ENCODE measurements at regions not wholly inside any gene's neighbourhood (a gene's known extent, or its start where the extent isn't known, plus 50 kb on each side); places are given as distances from the start of the nearest gene placed in this dataset.

DNA sequence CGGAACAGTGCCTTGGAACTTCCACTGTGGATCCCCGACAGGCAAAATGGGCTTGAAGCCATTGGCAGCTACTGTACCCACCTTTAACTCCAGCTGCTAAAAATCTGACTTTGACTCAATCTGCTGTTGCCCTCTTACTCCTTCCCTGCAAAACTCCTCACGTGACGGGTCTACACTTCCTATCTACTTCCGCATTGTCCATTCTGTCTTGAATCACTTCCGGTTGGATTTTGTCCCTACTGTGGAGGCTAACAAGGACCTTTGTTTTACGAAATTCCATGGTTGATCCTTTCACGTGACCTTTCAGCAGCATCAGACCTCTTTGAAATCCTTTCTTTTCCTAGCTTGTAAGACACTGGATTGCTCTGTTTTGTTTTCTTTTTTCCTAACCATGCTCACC is 268.4 kb downstream of the PRDM2 start:
- DNase-seq (ENCODE audit: low read depth in 2 of 2) = no peak

DNA sequence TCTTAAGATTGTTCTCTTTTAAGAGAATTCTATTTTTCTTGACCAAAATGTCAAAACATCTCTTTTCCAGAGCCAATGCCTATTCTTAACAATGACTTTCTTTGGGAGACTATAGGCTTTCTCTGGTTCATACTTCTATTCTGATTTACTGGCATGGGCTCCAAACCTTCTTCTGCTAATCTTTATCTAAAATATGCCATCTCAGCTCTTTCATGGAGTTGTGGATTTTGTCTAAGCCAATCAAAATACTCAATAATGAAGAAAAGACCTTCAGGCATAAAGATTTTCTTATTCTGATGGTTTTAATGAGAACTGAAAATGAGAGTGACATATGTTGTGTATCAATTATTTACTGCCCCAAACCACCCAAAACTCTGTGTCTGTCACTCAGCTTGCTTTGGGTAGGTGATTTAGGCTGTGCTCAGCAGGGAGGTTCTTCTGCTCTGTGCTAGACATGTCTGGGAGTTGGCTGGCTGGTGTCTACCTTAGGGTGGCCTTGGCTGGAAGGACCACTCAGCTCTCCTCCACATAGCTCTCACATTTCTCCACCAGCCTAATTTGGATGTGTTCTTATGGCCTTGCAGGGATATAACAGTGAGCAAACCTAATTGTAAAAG is 270.8 kb downstream of the PRDM2 start:
- no peak for DNase-seq (ENCODE audit: low read depth in 2 of 2)

DNA sequence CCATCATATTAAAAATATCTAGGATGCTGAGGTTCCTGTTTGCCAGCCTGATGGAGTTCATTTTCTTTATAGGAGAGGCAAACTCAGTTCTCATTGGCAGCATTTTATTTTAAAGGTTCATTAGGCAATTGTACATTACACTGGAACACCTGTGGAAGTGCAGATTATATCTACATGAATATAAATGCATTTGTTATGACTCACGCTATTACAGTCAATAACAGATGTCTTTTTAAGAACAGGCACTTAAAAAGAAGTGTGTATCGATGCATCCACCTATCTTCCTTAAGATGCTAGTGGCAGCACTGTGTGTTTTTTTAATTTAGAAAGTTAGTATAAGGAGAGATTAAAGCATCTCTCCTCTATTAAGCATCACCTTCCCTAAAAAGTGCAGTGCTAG is 276.5 kb downstream of the PRDM2 start:
- no peak for DNase-seq (ENCODE audit: low read depth in 2 of 2)

DNA sequence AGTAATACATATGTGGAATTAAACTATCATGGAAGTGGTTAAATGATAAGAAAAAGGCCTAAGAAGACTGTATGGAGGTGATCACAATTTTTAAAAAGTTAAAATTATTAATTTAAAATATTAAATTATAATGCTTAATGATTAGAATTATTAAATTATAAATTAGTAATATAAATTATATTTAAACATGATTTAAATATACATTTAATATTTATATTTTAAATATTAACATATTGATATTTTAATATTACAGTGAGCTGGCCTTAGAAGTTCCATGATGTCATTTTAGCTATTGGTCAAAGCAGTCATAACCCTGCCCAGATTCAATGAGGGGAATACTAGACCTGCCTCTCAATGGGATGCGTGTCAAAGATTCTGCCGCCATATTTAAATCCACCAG is 281.2 kb downstream of the PRDM2 start:
- no peak for DNase-seq (ENCODE audit: low read depth in 2 of 2)

DNA sequence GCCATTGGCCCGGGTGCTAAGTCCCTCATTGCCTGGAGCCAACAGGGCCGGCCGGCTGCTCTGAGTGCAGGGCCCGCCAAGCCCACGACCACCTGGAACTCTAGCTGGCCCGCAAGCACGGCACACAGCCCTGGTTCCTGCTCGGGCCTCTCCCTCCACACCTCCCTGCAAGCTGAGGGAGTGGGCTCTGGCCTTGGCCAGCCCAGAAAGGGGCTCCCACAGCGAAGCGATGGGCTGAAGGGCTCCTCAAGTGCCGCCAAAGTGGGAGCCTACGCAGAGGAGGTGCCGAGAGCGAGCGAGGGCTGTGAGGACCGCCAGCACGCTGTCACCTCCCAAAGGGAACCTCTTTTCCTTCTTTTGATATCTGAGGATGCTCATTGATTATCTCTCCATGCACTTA is 283.4 kb downstream of the PRDM2 start:
- DNase-seq (ENCODE audit: low read depth in 2 of 2) = no peak

DNA sequence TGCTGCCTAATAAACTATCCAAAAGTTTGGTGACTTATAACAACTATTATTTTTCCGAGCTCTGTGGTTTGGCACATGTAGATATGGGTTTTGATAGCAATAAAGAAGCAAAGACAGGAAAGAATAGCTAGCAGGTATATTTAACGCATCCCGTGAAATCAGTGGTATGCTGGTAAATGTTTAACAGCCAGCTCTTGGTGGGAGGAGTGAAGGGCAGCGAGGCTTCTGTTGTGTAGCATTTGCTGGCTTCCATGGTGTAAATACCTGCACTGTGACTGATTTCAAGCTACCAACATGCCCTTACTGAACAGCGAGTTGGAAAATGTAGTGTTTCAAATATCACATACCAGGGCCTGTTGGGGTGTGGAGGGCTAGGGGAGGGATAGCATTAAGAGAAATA is 291.0 kb downstream of the PRDM2 start:
- no peak for DNase-seq (ENCODE audit: low read depth in 2 of 2)

DNA sequence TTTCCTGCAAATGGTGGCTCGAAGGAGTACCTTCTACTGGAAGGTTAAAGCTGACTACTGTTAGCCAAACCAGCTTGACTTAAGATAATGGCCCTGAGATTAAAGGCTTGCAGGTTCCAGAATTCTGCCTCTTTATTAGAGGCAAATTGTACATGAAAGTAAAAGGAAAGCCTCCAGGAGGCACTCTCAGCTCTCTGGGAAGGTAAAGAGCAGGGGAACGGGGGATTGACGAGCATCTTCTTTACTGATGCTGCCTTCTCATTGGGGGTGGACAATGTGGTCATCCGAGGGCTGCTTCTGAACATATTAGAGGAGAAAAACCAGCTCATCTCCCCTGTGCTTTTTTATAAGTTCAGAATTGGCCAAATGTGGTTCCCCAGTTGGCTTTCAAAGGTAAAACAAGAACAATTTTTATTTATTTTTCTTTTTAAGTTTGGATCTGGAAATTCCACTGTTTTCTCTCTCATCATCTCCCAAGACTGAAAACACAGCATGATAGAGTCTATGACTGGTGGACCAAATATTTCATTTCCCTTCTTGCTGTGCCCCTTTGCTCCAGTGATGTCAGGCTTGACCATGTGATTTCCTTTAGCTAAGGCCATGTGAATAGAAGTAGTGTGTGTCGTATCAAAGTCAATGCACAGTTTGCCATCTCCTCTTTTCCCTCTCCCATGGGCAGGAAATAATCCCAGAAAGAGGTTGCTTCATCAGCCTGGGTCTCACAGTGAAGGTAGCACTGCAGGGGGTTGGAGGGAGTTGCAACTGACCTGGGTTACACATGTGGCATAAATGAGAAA is 292.7 kb downstream of the PRDM2 start:
- no peak for DNase-seq (ENCODE audit: low read depth in 2 of 2)

DNA sequence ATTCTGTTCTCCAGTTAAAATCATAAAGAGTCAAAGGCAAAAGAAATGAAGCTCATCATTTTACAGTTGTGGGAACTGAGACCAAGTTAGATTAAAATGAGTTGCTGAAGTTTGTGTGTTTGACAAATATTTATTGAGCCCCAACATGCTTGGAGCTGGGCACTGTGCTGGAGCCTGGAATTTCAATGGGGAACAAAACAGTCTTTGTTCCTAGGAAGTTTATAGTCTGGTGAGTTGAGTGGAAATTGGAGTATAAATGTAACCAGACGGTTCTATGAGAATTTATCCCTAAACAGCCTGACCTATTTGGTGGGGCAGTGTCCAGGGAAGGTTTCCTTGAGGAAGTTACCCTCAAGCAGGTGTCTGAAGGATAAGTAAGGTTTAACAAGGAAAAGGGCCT is 294.4 kb downstream of the PRDM2 start:
- no peak for DNase-seq (ENCODE audit: low read depth in 2 of 2)

DNA sequence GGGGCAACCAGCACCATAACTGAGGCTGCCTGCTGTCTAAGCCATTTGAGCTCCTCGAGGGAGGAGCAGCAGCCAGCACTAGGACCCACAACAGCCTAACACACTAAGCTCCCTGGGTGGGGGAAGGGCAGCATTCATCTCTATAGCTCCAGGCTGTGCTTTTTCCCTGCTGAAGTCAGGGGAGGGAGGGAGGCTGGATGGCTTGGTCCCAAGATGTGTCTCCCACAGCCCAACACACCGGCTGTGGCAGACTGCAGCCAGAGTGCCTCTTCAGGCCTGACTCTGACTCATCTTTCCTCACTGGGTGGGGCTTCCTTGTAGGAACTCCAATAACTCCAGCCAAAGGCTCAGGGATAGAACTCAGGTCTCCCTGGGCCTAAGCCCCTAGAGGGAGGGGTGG is 296.3 kb downstream of the PRDM2 start:
- no peak for DNase-seq (ENCODE audit: low read depth in 2 of 2)

DNA sequence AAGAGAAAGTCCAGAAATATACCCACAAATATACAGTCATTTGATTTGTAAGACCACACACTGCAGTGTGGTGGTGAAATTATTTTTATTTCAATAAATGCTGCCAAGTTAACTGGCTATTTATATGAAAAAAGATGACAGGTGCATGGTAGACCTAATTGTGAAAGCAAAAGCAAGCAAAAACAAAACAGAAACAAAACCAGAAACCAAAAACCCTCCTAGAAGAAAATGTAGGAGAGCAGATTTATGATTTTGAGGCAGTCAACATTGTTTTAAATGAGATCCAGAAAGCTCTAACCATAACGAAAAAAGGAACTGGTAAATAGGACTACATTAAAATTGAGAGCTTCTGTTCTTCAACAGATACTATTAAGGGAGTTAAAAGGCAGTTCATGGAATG is 303.6 kb downstream of the PRDM2 start:
- no peak for DNase-seq (ENCODE audit: low read depth in 2 of 2)

DNA sequence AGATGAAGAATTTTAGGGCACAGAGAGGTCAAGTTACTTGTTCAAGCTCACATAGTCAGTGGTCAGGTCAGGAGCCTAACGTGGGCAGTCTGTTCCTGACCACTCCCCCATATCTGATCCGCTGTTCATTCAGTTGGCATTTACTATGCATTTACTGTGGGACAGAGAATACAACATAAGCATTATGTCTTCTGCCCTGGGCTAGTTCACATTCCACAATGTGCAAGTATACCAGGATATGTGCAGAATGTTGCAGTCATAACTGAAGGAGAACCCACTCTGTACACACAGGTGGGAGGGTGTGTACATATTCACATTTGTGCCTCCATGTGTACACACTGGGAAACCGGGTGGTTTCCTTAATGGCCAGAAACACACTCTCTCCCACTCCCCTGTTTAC is 309.6 kb downstream of the PRDM2 start:
- no peak for DNase-seq (ENCODE audit: low read depth in 2 of 2)

DNA sequence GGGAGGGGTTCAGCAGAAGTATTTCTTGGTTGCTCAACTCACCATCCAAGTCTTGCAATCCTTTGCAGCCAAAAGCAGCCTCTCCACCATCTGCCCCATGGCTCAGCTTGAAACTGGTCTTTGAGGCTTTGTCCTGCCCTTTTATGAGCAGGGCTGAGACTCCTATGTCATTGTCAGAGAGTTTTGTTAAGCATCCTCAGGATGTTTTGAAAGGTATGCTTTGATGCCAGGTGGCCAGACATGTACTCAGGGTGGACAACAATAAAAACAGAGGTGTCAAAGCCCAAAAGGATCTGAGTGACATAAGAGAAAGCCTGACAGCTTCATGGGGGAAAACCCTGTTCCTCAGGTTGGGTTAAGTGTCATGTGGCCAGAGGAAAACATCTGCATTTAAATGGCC is 310.5 kb downstream of the PRDM2 start:
- DNase-seq (ENCODE audit: low read depth in 2 of 2) = no peak

DNA sequence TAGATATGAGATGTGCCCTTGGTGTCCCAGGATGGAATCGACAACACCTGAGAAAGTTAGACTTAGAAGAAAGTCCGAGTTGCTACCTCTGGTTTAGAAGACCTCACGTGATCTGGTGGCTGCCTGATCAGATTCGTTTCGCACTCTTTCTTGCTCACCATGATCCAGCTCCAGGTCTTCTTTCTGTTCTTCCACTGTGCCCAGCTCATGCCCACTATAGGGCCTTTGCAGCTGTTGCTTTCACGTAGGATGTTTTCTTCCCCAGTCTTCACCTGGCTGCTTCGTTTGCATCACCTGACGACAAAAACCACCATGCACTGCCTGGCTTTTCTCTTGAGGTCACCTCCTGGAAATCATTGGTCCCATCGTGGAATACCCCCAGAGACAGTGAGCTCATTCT is 311.1 kb downstream of the PRDM2 start:
- no peak for DNase-seq (ENCODE audit: low read depth in 2 of 2)

DNA sequence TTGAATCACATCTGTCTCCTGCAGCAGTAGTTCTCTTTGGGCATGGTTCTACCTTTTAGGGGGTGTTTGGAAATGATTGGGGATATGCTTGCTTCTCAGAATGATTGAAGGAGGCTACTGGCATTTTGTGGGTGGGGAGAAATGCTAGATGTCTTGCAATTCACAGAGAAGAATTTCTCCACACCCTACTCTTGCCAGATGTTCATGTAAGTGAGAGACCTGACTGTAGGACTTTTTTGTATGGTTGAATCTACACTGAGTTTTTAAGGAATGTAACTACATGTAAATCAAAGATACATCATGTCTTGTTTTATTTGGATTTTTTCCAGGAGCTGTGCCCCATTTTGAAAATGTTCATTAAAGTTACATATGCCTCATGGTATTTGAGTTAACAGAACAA is 311.9 kb downstream of the PRDM2 start:
- DNase-seq (ENCODE audit: low read depth in 2 of 2) = no peak

DNA sequence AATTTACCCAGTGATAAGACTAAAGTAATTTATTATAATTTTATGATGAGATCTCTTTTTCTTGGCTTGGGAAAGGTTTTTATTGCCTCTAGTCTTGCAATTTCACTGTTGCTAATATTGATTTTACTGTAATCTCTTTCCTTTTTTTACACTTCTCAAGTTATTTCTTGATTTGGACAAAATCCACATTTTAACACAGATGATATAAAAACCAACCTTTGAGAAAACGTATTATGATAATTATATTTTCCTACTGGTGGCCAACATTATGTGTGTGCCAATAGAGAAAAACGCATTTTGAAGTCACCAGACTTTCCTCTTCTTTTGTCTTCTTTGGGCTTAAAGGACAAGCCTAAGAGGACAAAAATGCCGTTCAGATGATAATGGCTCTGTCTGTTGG is 314.9 kb downstream of the PRDM2 start:
- no peak for DNase-seq (ENCODE audit: low read depth in 2 of 2)

DNA sequence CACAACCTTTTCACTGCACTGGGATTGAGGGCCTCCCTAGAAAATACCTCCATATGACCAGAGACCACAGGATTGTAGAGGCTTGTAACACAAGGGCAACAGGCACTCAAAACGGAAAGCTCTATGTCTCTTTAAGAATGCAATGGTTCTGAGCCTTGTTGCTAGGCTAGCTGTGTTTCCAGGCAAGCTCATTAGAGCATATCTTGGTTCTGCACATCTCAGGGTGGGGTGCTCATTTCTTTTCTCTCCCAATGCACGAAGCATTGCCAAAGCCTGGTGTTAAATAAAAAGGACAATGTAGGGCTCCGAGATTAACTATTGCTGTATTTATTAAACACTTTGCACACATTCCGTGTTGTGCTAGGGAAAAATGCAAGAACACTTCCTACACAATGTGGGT is 315.9 kb downstream of the PRDM2 start:
- no peak for DNase-seq (ENCODE audit: low read depth in 2 of 2)

DNA sequence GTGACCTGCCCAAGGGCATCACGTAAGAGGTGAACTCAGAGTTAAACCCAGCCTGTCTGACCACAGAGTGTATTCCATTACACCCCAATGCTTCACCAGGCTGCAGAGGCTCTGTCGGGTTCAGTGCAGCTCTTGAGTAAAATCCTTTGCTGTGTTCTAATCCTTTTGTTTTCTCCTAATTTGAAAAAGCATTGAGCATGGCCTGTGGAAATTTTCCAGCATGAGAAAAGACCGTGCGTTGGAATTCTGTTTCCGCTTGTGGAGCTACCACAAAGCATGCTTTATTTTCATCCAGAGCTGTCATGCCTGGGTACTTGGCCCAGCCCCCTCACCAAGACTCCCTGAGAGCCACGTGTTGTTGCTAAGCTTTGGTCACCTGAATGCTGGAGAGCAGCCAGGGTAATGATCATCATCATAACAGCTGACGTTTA is 317.6 kb downstream of the PRDM2 start:
- DNase-seq (ENCODE audit: low read depth in 2 of 2) = no peak

DNA sequence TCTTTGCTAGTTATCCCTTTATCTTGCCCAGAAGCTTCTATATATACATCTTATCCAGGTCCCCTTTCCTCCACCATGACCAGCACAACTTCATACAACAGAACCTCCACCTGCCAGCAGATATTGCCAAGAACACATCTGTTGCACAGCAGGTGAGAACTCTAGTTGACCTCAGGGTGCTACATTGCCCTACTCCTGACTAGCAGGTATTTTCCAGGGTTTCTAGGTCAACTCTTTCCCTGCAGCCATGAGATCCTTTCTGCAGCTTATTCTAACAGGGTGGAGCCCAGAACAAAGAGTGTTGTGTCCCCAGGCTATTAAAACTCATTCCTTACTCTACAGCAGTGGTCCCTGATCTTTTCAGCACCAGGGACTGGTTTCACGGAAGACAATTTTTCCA is 319.5 kb downstream of the PRDM2 start:
- DNase-seq (ENCODE audit: low read depth in 2 of 2) = no peak

DNA sequence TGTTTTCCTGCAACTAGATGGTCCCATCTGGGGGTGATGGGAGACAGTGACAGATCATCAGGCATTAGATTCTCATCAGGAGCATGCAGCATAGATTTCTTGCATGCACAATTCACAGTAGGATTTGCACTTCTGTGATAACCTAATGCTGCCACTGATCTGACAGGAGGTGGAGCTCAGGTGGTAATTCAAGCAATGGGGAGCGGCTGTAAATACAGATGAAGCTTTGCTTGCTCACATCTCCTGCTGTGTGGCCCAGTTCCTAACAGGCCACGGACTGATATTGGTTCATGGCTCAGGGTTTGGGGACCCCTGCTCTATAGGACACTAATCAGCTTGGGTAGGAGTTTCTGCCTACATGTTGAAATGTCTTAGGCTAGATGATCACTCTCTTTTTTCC is 320.0 kb downstream of the PRDM2 start:
- no peak for DNase-seq (ENCODE audit: low read depth in 2 of 2)

DNA sequence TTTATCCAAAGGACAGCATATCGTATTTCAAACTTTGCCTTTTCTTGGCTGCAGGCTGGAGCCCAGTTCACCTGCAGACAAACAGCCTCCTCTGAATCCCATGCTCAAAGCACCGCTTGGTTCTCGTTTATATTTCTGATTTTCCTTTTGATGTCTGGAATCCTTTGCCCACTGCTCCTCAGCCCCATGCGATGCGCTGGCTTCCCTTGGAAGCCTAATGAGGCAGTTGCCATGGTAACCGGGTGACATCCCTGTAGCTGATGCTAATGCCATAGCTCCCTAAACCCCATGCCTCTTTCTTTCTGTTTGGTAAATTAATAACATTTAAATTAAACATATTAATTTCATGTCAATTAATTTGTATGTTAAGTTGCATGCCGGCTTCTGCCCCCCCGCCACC is 327.1 kb downstream of the PRDM2 start:
- no peak for DNase-seq (ENCODE audit: low read depth in 2 of 2)

DNA sequence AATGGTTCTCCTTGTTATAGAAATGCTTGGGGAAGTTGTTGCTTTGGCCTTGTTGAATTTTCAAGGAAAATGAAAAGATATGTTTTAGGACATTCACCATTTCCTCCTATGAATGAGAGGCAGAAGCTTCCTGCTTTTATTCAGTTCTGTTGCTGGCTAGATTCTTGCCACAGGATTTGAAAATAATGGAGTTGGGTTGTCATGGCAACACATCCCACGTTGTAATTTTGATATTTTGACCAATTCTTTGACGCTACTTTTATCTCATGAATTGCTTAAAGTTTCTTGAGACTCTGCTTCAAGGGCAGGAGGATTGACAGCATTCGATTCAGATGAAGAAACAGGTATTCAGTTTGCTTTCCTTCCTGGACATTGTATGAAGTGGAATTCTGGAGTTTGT is 331.5 kb downstream of the PRDM2 start:
- no peak for DNase-seq (ENCODE audit: low read depth in 2 of 2)

DNA sequence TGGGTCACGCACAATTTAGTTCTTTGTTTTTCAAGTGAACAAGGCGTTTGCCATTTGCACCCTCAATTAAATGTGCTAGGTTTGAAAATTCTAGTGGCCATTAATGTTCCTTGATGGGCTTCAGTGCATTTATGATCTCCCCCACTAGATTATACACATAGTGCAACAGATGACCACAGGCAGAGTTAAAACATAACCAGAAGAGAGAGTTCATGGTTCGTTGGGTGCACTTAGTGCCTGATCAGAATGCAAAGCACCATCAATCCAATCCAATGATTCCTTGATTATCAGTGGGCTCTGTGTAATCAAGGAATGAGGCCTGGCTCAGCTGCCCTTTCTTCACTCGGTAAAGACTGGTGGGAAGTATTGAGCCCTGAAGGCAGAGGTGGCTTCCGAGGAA is 334.5 kb downstream of the PRDM2 start:
- DNase-seq (ENCODE audit: low read depth in 2 of 2) = no peak

DNA sequence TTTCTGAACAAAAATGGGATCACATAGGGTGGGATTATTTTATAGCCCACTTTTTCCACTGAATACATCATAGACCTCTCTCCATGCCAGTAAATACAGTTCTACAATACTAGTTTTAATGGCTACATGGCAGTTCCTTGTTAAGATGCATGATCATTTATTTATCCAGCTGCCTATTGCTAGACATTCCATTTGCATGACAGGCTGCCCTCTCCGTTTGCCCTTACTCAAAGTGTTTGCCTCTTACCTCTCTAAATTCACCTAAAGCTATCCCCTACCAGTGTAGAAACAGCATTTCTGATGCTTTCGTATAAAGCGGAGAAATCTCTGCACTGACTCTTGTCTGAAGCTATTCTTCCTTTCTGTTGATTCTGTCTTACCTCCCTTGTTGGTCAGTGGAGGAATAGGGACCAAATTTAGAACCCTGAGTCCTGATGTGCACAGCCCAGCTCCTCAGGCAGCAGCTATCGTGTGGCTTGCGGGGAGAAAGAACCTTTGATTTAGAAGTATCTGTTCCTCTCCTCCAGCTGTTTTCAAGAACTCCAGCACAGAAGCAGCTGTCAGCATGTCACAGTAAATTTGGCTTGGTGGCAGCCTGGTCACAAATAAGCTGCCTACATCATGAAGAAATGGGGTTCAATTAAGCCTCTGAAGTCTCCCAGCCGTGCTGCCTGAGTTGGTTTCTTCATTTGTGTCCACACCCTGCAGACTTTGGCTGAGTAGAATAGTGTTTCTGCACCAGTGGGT is 337.3 kb downstream of the PRDM2 start:
- no peak for DNase-seq (ENCODE audit: low read depth in 2 of 2)

Measured in stimulated activated CD4-positive, alpha-beta T cell treated with anti-CD3 and anti-CD28 coated beads, Interleukin-1b, Interleukin-23, amount 100 ng/mL, for 4 hours (primary cell).